Endothelial cell of umbilical vein (primary cell): ENCODE measurements at regions not wholly inside any gene's neighbourhood (a gene's known extent, or its start where the extent isn't known, plus 50 kb on each side); places are given as distances from the start of the nearest gene placed in this dataset.

ENCODE experiments used
- BruUV-seq: library from RNA; stranded (reverse); fragments of 400-500 nt; replicated peaks from 2 replicates; lab custom pipeline; 2021; lab: Mats Ljungman, UMichigan
- CTCF ChIA-PET: fragments of 300-600, 350-600 bp; sonication (Branson Sonifier 250); formaldehyde crosslinking; loops from one replicate; lab custom pipeline; 2021; ENCODE audit warnings: antibody characterized with exemption, inconsistent platforms; lab: Charles Lee
- POLR2A ChIA-PET: fragments of 300-600, 350-600 bp; sonication (Branson Sonifier 250); formaldehyde crosslinking; loops from one replicate; lab custom pipeline; 2021; ENCODE audit warnings: antibody characterized with exemption, inconsistent platforms; lab: Charles Lee
- DNase-seq: peaks from one replicate; pipeline ENCODE4 v3.0.0-alpha.2; 2011; ENCODE audit warnings: low read depth, low spot score
- FAIRE-seq: peaks from 2 replicates; lab custom pipeline; 2011; peaks lifted over from hg19 to GRCh38; lab: Jason Lieb, UNC
- H2AFZ ChIP-seq: 2 replicates; pipeline ENCODE4 v1.6.0; 2012; ENCODE audit warnings: low read depth, low read length, control low read depth, inconsistent platforms
- H3K27ac ChIP-seq: 2 replicates; pipeline ENCODE4 v1.5.1; 2011; ENCODE audit warnings: low read depth, mild to moderate bottlenecking, control low read depth, low read length, moderate library complexity; ENCODE audit not compliant: insufficient read depth
- H3K27me3 ChIP-seq, 2 experiments: 2 replicates each; pipeline versions ENCODE4 v1.6.0 to v1.6.1; 2011; ENCODE audit warnings: low read length in 2 of 2, mixed read lengths in 1 of 2; ENCODE audit not compliant: control insufficient read depth in 2 of 2, insufficient read depth in 2 of 2
- H3K36me3 ChIP-seq, 2 experiments: 2 replicates in 1 of 2; 3 replicates in 1 of 2; pipeline ENCODE4 v1.5.1; 2011; ENCODE audit warnings: low read length in 2 of 2, mild to moderate bottlenecking in 1 of 2, moderate library complexity in 1 of 2; ENCODE audit not compliant: control insufficient read depth in 2 of 2, insufficient read depth in 2 of 2; ENCODE audit errors: extremely low read depth in 1 of 2
- H3K4me1 ChIP-seq: 3 replicates; pipeline ENCODE4 v1.5.1; 2011; ENCODE audit warnings: mild to moderate bottlenecking, low read length; ENCODE audit not compliant: control insufficient read depth, insufficient read depth; ENCODE audit errors: extremely low read depth
- H3K4me2 ChIP-seq: 2 replicates; pipeline ENCODE4 v1.6.1; 2011; ENCODE audit warnings: low read length, control low read depth, mixed read lengths; ENCODE audit not compliant: insufficient read depth
- H3K4me3 ChIP-seq, 3 experiments: fragments of 200-600 bp in 1 of 3; sonication (generic), shearing (Covaris generic) in 1 of 3; replicated peaks in 1 of 3; 2 replicates each; pipeline ENCODE4 v1.5.1; 2011 to 2016; ENCODE audit warnings: control low read depth in 3 of 3, low read length in 3 of 3, mild to moderate bottlenecking in 2 of 3, inconsistent platforms in 1 of 3, low read depth in 1 of 3, moderate library complexity in 1 of 3; ENCODE audit not compliant: insufficient read depth in 1 of 3
- H3K79me2 ChIP-seq: 2 replicates; pipeline ENCODE4 v1.6.0; 2012; ENCODE audit warnings: low read length, inconsistent platforms; ENCODE audit not compliant: control insufficient read depth, insufficient read depth
- H3K9ac ChIP-seq: replicated peaks from 2 replicates; pipeline ENCODE3; 2011; ENCODE audit warnings: low read length, control low read depth; ENCODE audit not compliant: insufficient read depth; ENCODE audit errors: extremely low read depth
- H3K9me1 ChIP-seq: replicated peaks from 3 replicates; pipeline ENCODE4 v1.6.0; 2011; ENCODE audit warnings: mild to moderate bottlenecking, low read length; ENCODE audit not compliant: control insufficient read depth, insufficient read depth; ENCODE audit errors: extremely low read depth
- H3K9me3 ChIP-seq: replicated peaks from 2 replicates; pipeline ENCODE4 v1.5.1; 2012; ENCODE audit warnings: low read length, inconsistent platforms; ENCODE audit not compliant: control insufficient read depth, insufficient read depth
- H4K20me1 ChIP-seq: replicated peaks from 2 replicates; pipeline ENCODE3; 2011; ENCODE audit warnings: mild to moderate bottlenecking, low read length; ENCODE audit not compliant: control insufficient read depth, insufficient read depth; ENCODE audit errors: extremely low read depth
- CTCF ChIP-seq, 2 donors: IDR thresholded peaks; 1 replicate in 1 of 2; 2 replicates in 1 of 2; pipeline ENCODE4 v1.5.1; 2011; ENCODE audit warnings: low read length in 2 of 2, mild to moderate bottlenecking in 2 of 2, moderate library complexity in 2 of 2, control low read depth in 1 of 2, inconsistent platforms in 1 of 2, low read depth in 1 of 2; ENCODE audit not compliant: insufficient read depth in 1 of 2; ENCODE audit errors: extremely low read depth in 1 of 2
- EZH2 ChIP-seq: IDR thresholded peaks from 2 replicates; pipeline ENCODE4 v1.6.1; 2012; ENCODE audit warnings: borderline replicate concordance, low read depth, mild to moderate bottlenecking, moderate library complexity, low read length, inconsistent platforms; ENCODE audit not compliant: severe bottlenecking
- FOS ChIP-seq: IDR thresholded peaks from 2 replicates; pipeline ENCODE4 v1.6.1; 2011; ENCODE audit warnings: mild to moderate bottlenecking, low read length, moderate library complexity, borderline replicate concordance; ENCODE audit not compliant: insufficient read depth
- GATA2 ChIP-seq: IDR thresholded peaks from 2 replicates; pipeline ENCODE4 v1.7.0; 2011; ENCODE audit warnings: low read depth, mild to moderate bottlenecking, moderate library complexity, mixed read lengths, low read length; ENCODE audit not compliant: insufficient read length, insufficient read depth
- JUN ChIP-seq: IDR thresholded peaks from 2 replicates; pipeline ENCODE4 v1.6.1; 2011; ENCODE audit warnings: borderline replicate concordance, low read depth; ENCODE audit not compliant: insufficient read length, insufficient read depth
- MYC ChIP-seq: IDR thresholded peaks from one replicate; pipeline ENCODE4 v1.6.1; 2011; ENCODE audit warnings: mild to moderate bottlenecking, low read depth, low read length
- POLR2A ChIP-seq: IDR thresholded peaks from 2 replicates; pipeline ENCODE4 v1.6.1; 2012; ENCODE audit warnings: low read depth, mild to moderate bottlenecking, control low read depth, low read length
- POLR2AphosphoS5 ChIP-seq: IDR thresholded peaks from 2 replicates; pipeline ENCODE4 v1.6.1; 2012; ENCODE audit warnings: low read depth, mild to moderate bottlenecking, control low read depth, low read length, moderate library complexity; ENCODE audit not compliant: insufficient read depth
- dilution Hi-C: fragments of 300-500 bp; cut with MboI; formaldehyde crosslinking; loops from one replicate; pipeline ENCODE4 v1.15.0; 2019; ENCODE audit warnings: low sequenced_read_pairs; ENCODE audit not compliant: extremely low pct_ligation_motif_present
- intact Hi-C: fragments of 100-400 bp; cut with micrococcal nuclease; formaldehyde crosslinking; loops from one replicate; pipeline ENCODE4 v1.10.0; 2022
- TF ChIP-seq, protein P1 (sequence below): IDR thresholded peaks from 2 replicates; pipeline ENCODE4 v1.6.1; 2011; ENCODE audit not compliant: insufficient read depth, insufficient read length

- Histone ChIP-seq H3K9me1 (no peaks in the 10 kb centered on the region), H3K36me3 (no peaks in the 10 kb centered on the region)
- DNase-seq = no peak
Observed at GRCh38 chr1:58924016-58924565, 140.2 kb upstream of the JUN start.

More at GRCh38 chr1:58924016-58924565, 140.2 kb upstream of the JUN start:
- Histone ChIP-seq H3K4me3 (no peak overlapping the region), H2AFZ (no peak overlapping the region), H3K4me2 (no peak overlapping the region), H3K4me1 (no peaks in the 10 kb centered on the region), H4K20me1 (no peaks in the 10 kb centered on the region), H3K9ac (no peak overlapping the region), H3K27ac (no peak overlapping the region), H3K27me3 (no peaks in the 10 kb centered on the region), H3K9me3 (no peaks in the 10 kb centered on the region), H3K79me2 (no peaks in the 10 kb centered on the region)
- no peak for FAIRE-seq
- ChIA-PET CTCF (no interaction called here), POLR2A (no interaction called here)
- intact Hi-C loops (no loop called here), dilution Hi-C loops (no loop called here)
- TF ChIP-seq JUN (no peak), POLR2AphosphoS5 (no peak), EZH2 (no peak), FOS (no peak), MYC (no peak), CTCF (IDR thresholded peaks at IDR 0.05; ENCODE audit: extremely low read depth in 1 of 2, insufficient read depth in 1 of 2, low read depth in 1 of 2, low read length in 2 of 2) (no peak), POLR2A (no peak), GATA2 (no peak)
- TF ChIP-seq, protein P1, sequence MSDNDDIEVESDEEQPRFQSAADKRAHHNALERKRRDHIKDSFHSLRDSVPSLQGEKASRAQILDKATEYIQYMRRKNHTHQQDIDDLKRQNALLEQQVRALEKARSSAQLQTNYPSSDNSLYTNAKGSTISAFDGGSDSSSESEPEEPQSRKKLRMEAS = no peak
- no TSS peak for BruUV-seq
